Renal cortex interstitium (tissue), 11 donors: ENCODE measurements at regions not wholly inside any gene's neighbourhood (a gene's known extent, or its start where the extent isn't known, plus 50 kb on each side); places are given as distances from the start of the nearest gene placed in this dataset.

Experiments used
- DNase-seq, 11 donors: peaks; one replicate each; pipeline ENCODE4 v3.0.0-alpha.2; 2013; ENCODE audit warnings: low read depth in 9 of 11, low spot score in 4 of 11; ENCODE audit errors: extremely low read depth in 1 of 11

GRCh38 chr1:115233598-115233997 is 104.5 kb downstream of the NGF start:
- DNase-seq = no peak

GRCh38 chr1:115230281-115230680 is 107.8 kb downstream of the NGF start:
- no peak for DNase-seq

- no peak for DNase-seq
Observed at GRCh38 chr1:115229016-115229415, 109.0 kb downstream of the NGF start.

- DNase-seq = no peak
Observed at GRCh38 chr1:115228191-115228590, 109.9 kb downstream of the NGF start.

- DNase-seq = no peak
Observed at GRCh38 chr1:115227346-115228082, 110.5 kb downstream of the NGF start.

GRCh38 chr1:115225993-115226685 is 111.9 kb downstream of the NGF start:
- DNase-seq = no peak

GRCh38 chr1:115224636-115225035 is 113.4 kb downstream of the NGF start:
- no peak for DNase-seq

GRCh38 chr1:115222616-115223402 is 115.2 kb downstream of the NGF start:
- DNase-seq = no peak

GRCh38 chr1:115220340-115221270 is 117.4 kb downstream of the NGF start:
- DNase-seq = no peak

- DNase-seq = no peak
Observed at GRCh38 chr1:115219927-115220326, 118.1 kb downstream of the NGF start.

- DNase-seq = no peak
Observed at GRCh38 chr1:115218699-115219098, 119.3 kb downstream of the NGF start.

- DNase-seq = no peak
Observed at GRCh38 chr1:115218034-115218405, 120.0 kb downstream of the NGF start.

- no peak for DNase-seq
Observed at GRCh38 chr1:115217150-115218033, 120.7 kb downstream of the NGF start.

- DNase-seq = no peak
Observed at GRCh38 chr1:115215703-115216521, 122.1 kb downstream of the NGF start.

- DNase-seq = no peak
Observed at GRCh38 chr1:115215110-115215509, 122.9 kb downstream of the NGF start.

- no peak for DNase-seq
Observed at GRCh38 chr1:115214098-115214497, 124.0 kb downstream of the NGF start.

- DNase-seq = no peak
Observed at GRCh38 chr1:115213130-115213529, 123.8 kb upstream of the TSPAN2 start.
